GM18519 (cell line): ENCODE measurements at regions not wholly inside any gene's neighbourhood (a gene's known extent, or its start where the extent isn't known, plus 50 kb on each side); places are given as distances from the start of the nearest gene placed in this dataset.

Experiments used
- ATAC-seq: cut with Tn5 transposase; IDR thresholded peaks from one replicate; pipeline ENCODE4 v1.9.1; 2021; ENCODE audit warnings: mild to moderate bottlenecking, moderate library complexity; ENCODE audit not compliant: unreplicated experiment, low FRiP score

DNA sequence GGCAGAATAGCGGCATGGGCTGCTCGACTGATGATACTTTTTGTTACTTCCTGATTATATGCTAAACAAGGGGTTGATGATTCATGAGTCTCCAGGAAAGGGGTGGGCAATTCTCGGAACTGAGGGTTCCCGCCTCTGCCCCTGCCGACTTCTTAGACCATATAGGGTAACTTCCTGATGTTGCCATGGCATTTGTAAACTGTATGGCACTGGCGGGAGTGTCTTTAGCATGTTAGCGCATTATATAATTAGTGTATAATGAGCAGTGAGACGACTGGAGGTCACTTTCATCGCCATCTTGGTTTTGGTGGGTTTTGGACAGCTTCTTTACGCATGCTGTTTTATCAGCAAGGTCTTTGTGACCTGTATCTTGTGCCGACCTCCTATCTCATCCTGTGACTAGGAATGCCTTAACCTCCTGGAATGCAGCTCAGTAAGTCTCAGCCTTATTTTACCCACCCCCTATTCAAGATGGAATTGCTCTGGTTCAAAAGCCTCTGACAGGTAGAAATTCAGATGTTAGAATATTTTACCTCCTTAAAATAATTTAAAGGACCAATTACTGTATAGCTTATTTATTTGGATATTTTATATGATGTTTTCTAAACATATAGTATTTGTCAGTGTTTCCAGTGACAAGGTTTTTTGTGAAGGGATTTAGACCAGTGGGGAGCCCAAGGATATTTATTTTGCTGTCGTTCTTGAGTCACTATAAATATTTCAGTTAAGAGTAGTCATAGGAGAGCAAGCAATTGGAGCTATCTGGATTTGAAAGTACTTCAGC, 90.1 kb upstream of the PIK3CG start:
- no peak for ATAC-seq

DNA sequence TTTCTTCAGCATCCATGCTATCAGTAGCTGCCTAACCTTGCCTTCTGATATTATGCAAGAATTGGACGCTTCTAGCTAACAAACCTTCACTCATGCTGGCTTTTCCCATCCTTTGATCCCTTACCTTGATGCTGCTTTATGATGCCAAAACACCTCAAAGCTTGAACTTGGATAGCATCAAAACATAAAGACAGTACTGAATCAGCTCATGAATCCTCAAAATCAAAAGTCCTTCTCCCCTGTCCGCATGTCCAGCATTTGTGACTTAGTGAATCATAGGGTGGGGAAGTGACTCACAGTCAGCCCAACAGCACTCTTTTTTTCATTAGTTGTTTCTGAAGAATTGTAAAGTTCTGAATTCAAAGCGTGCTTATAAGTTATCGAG, 89.5 kb upstream of the PIK3CG start:
- no peak for ATAC-seq

DNA sequence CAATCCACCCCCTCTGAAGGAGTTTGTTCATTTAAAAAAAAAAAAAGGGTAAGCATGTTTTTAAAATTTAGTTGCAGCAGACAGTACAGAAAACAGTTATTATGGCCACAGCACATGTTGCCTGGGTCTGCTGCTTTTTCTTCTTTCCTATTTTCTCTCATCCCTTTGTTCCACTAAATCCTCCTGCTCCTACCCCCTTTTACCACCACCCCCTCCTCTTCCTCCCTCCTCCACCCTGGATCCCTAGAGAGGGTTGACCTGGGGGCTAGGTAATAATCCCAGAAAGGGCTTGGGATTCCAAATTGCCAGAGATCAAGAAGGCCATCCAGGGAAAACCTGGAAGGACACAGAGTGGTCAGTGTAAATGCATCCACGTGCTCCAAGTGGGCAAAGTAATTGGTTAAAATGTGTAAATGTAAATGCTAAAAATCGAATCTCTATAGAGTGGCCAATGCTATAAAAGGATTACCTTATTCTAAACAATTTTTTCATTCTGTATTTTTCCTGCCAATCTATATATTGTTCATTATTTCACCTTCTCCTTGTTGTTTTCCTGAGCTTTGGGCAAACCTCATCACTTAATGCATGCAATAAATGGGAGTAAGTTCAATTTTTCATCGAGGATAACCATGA, 89.0 kb upstream of the PIK3CG start:
- ATAC-seq = no peak

DNA sequence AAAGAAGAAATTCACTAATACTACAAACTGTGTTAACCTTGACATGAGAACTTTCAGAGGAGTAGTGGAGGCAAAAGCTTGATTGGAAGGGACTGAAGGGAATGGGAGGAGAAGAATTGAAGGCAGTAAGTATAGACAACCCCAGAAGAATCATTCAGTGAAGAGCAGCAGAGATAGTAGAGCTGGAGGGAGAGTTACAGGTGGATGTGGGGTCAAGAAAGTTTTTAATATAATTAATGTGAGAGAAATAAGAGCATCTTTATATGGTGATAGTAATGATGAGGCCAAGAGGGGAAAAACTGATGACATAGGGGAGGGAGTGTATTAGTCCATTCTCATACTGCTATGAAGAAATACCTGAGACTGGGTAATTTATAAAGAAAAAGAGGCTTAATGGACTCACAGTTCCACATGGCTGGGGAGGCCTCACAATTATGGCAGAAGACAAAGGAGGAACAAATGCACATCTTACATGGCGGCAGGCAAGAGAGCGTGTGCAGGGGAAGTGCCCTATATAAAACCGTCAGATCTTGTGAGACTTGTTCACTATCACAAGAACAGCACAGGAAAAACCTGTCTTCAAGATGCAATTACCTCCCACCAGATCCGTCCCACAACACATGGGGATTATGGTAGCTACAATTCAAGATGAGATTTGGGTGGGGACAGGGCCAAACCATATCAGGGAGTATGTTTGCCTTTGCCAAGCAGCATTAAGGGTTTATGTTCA, 88.3 kb upstream of the PIK3CG start:
- no peak for ATAC-seq

DNA sequence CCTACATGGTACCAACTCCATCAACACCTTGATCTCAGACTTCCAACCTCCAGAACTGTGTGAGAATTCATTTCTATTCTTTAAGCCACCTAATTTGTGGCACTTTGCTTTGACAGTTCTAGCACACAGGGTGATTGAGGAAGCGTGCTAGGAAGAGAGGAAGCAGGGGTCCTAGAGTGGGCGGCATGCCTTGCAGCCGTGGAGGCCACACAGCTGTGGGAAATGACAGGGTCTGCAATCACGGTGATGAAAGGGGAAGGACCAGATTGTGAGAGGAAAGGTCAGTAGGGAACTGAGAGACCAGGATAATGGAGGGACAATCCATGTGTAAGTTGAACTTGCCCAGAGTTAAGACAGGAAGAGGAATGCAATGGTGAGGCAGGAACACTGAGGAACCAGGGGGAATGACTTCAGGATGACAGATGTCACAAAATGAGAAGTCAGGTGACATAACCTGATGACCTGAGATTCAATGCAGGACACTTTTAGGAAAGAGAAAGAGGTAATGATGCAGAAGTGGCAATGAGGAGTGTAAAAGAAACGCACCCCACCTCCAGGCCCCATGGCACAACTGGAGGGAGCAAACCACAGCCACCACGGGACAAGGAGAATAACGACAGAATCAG, 87.3 kb upstream of the PIK3CG start:
- no peak for ATAC-seq

DNA sequence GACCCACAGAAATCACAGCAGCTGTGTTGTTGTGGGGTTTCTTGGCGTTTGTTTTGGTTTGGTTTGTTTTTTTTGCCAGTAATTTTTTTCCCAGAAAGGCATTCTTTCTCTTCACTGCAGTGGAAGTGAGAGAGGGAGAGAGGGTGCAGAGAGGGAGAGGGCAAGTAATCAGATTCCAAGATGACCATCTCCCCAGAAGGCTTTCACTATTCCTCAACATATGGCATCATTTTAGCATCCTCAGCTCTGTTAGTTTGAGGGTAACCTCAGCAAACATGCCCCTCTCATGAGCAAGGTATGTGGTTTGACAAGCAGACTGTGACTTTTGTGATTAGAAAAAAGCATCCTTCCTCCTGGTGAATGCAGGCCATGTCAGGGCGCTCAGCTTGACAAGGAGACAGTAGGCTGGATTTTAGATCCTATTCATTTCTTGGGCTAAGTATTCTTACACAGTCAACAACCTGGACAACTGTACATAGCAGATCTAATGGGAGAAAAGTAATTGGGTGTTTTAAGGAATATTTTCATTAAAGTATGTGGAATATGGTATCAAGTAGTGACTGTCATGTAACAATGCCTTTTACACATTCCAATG, 86.3 kb upstream of the PIK3CG start:
- ATAC-seq = no peak

DNA sequence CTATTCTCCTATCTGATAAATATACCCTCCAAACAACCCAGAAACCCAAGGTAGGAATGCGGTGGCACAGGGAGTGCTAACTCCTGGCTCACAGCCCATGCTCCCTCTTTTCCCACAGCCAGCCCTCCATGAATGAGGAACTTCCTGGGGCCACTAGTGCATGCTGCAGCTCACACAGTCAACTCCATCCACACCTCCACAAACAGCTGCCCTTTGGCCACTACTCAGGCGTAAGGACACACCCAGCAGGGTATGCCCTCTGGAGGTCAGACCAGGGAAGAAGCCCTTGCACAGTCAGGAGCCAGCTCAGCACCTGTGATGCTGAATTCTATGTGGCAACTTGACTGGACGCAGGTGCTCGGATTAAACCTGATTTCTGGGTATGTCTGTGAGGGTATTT, 85.2 kb upstream of the PIK3CG start:
- ATAC-seq = no peak

DNA sequence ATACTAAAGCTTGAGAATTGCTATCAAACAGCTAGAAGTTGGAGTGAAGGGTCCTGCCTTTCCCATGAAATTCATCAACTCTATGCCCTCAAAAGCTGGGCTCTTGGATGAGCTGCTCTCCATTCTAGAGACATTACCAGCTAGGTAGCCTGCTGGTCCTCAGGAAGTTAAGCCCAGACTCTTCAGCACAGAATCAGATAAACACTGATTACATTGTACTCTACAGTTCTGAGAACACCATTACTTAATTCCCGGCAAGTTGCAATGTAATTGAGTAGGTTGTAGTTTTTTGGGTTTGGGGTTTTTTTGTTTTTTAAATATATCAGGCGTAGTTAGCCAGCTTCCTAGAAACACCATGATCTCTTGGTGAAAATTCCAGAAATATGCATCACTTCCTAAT, 84.1 kb upstream of the PIK3CG start:
- no peak for ATAC-seq

DNA sequence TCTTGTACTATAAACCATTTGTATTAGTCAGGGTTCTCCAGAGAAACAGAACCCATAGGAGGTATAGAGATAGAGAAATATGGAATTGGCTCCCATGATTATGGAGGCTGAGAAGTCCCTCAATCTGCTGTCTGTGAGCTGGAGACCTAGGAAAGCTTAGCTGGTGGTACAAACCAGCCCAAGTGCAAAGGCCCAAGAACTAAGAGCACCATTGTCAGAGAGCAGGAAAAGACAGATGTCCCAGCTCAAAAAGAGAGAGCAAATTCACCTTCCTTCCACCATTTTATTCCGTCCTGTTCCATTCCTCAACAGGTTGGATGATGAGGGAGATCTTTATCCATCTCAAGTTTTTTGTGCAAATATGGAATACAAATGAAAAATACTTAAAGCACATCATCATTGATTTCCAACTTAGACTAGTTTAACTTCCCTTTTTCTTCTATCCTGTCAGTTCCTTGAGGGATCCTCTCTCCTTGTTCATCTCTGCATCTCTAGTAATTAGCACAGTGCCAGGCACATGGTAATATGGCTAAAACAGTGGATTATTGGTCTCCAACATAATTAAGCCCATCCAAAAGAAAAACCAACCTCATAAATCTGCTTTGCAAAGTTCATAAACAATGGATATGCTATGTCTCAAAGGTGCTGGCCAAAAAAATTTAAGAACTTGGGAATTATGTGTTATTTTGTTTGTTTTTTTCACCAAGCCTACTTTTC, 83.1 kb upstream of the PIK3CG start:
- no peak for ATAC-seq

DNA sequence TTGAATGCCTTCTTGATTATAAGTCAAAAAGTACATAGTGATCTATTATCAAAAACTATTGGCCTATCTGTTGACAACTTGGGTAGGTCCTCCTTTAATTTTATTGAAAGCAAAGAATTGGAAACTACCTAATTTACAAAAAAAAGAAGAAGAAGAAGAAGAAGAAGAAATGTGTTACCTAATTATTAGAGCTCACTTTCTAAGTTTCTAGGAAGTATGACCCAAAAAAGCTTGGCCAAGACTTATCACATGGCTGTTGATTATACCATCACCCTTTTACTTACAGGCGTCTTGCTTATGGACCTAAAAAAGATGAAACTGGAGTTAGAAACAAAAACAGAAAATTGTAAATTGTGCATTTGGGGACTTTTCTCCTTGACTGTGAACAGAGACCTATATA, 81.8 kb upstream of the PIK3CG start:
- no peak for ATAC-seq

DNA sequence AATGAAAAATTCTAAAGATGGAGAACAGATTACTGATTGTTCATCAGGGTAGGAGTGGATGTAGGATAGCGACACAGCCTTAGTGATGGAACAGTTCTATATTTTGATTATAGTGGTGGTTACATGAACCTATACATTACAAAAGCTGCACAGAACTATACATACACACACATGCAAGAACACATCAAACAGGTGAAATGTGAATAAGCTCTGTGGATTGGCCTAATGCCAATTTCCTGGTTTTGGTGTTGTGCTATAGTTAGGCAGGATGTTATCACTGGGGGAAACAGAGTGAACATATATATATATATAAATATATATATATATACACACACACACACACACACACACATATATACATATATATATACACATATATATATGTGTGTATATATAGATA, 76.4 kb upstream of the PIK3CG start:
- no peak for ATAC-seq

DNA sequence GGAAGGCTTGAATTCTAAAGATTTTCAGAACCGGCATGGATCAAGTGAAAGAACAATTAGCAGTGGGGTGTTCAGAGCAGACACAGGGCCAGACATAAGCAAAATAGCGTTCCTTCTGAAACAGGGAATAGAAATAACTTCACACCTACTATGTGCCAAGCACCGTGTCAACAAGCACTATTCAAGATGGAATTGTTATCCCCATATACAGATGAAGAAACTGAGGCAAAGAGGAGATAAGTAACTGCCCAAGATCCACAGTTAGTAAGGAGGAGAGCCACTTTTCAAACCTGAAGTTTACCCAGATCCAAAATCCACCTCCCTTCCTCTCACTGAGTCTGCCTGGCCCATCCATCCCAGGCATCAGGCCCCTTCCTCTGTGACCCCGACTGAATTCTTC, 73.6 kb upstream of the PIK3CG start:
- ATAC-seq = no peak

DNA sequence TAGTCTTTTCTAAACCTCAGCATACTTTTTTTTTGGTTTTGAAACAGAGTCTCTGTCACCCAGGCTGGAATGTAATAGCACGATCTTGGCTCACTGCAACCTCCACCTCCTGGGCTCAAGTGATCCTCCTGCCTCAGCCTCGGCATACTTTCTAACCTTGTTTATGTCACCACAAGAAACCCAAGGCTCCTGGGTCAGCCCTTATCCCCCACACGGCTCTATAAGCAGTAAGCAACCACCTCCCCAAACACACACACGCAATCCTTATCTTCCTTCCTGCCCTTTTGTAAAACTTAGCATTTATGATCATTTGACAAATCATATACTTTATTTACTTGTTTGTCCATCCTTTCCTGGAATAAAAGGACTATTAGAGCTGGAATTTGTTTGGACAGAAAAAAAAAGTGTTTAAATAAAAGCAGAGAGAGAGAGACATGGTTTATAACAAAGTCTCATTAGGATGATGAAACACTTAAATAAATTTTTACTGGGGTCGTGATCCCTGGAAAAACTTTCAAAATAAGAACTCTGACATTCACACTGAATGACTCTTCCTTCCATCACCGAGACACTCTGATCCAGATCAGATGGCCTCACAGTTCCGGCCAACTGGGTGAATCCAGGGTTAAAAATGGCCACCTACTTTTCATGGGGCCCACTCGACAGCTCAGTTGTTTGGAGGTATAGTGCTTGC, 72.7 kb upstream of the PIK3CG start:
- ATAC-seq = no peak

DNA sequence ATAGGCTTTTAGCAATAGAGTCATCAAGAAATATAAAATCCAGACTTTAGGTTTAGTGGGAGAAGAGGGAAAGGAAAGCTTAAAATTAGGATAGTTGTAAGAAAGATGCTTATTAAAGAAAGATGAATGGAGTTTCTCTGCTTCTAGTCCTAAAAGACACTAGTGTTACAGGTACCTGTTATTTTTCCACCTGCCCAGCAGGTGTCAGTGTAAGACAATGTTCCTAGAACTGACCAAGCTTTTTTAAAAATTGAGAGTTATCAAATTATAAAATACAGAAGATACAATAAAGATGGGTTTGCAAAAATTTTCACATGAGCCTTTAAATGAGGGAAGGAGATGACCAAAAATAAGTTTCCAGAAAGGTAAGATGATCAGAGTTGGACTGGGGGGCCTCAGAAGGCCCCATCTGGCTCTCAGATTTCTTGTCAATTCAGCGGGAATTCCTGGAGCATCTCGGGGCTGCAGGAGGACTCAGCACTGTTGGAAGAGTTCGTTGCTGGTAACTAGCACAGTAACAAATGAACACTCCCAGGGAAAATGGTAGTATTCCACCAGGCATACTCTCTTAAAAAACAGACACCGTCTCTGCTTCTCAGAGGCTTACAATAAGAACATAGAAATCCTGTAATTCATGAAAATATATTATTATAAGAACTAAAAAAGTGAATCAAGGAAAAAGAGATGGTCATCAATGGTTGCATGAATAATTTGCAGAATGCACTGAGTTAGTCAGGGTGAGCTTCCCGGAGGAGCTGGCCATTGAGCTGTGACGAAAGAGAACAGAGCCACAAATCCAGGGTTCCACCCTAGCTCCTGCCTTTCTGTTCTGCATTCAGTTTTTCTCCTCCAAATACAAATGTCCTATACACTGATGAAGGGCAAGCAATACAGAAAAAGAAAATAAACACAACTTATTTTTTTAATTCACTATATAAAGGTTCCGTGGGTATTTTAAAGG, 71.8 kb upstream of the PIK3CG start:
- no peak for ATAC-seq

DNA sequence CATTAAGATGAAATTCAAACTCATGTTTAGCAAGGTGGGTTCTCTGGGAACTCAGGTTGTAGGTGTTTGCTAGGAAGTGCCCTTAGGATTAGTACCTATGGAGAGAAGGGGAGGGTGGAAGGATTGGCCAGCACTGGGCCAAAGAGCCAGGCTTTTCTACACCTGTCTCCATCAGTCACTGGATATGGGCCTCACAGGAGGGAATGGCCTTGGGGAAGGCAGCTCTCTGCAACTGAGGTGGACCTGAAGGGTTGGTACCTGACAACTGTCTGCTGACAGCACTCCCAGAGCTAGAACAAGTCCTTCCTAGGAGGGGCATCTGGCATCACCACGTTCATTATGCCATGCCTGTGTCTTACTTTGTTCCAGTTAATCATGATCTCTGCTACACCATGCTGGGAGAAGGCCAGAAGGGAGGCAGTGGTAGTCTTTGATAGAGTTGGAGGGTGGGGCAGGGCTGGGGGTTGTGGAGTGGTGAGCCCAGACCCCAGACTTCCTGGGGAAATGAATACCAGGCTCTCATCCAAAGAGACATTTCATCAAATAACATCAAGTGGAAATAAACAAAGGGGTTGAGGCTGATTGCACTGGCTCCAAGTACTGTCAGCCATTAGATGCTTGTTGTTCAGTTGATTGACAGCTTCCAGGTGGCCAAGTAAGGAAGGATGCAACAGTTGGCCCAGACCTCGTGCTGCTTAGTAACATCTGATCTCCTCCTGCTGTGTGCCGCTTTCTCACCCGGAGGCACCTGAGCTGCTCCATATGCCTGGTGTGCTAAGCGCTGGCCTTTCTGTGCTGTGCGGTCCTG, 70.6 kb upstream of the PIK3CG start:
- ATAC-seq = no peak

DNA sequence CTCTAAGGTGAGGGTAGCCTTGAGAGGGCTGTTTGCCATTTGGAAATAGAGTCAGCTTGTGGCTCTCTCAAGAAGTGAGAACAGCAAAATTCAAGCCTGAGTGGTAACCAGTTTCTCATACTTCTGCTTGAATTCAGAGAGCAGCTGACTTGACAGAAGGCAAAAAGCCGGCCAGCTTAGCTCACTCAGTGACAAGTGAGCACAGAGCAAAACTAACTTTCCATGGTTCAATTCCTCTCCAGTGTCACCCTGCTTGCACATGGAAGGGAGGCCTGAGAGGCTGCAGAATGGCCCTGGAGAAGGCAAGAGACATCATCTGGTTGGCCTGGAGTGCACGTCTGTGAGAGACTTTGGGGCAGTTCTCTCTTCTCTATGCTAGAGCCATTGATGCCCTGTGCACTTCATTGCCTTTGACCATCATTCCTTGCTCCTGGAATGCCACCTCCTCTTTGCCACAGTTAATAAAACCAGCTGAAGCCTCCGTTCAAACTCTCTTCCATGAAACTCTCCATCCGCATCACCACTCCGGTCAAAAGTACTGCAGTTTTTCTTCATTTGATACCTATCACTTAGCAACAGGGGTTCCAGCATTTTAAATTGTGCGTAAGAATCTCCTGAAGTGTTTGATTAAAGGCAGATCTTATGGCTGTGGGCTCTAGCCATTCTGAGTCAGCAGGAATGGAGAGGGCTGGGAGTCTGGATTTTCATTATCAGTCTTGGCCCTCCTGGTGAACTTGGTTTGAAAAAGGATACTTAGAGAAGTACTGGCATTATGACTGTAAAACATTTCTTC, 69.8 kb upstream of the PIK3CG start:
- no peak for ATAC-seq

DNA sequence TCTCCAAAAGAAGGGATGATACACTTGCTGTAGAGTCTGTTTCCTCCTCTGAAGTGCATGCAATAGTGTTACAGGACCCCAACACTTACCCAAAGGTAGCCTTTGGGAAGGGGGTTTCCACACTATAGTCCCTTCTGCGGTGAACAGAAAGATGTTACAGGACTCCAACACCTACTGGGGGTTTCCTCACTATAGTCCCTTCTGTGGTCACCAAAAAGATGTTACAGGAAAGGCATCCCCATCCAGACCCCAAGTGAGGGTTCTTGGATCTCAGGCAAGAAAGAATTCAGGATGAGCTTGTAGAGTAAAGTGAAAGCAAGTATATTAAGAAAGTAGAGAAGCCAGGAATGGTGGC, 69.2 kb upstream of the PIK3CG start:
- no peak for ATAC-seq
